ENCODE measurements at regions not wholly inside any gene's neighbourhood (a gene's known extent, or its start where the extent isn't known, plus 50 kb on each side); places are given as distances from the start of the nearest gene placed in this dataset.

DNA sequence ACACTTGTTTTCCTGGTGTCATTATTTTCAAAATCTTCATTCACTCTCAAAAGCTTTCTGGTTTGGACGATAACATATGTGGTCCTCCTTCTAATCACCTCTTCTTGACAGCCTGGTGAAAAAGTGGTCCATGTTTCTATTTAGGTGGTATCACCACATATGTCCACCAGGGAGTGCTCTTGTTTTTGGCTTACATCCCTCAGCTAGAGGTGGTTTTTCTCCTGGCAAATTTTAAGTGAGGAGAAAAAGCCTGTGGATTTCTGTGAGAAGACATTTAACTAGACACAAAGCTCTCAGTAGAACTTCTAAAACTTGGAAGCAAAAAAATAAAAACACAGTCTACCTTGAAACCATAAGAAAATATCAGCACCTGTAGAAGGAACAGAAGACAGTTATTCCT, 58.0 kb upstream of the FRMPD4 start:
- TF ChIP-seq CTBP1 (IDR thresholded peaks at IDR 0.05; ENCODE audit: borderline replicate concordance) (no peak), BHLHE40 (IDR thresholded peaks at IDR 0.05; ENCODE audit: borderline replicate concordance) (no peak), FOXA1 (IDR thresholded peaks at IDR 0.05) (no peak), FOXK2 (IDR thresholded peaks at IDR 0.05) (no peak), TARDBP (IDR thresholded peaks at IDR 0.05) (no peak), FOXM1 (IDR thresholded peaks at IDR 0.05; ENCODE audit: borderline replicate concordance) (no peak), ELF4 (IDR thresholded peaks at IDR 0.05) (no peak), HDGF (IDR thresholded peaks at IDR 0.05; ENCODE audit: borderline replicate concordance) (no peak), L3MBTL2 (conservative IDR thresholded peaks at IDR 0.05) (no peak)

All from HEK293T (cell line).